GM18907 (cell line): ENCODE measurements at regions not wholly inside any gene's neighbourhood (a gene's known extent, or its start where the extent isn't known, plus 50 kb on each side); places are given as distances from the start of the nearest gene placed in this dataset.
"Not testable (repeated sequence)": the region's sequence is repeated elsewhere in the genome, so short reads cannot be mapped to it uniquely, and the experiment has no call there.

ENCODE experiments used
- ATAC-seq: cut with Tn5 transposase; IDR thresholded peaks from one replicate; pipeline ENCODE4 v1.9.1; 2021; ENCODE audit warnings: mild to moderate bottlenecking, moderate library complexity; ENCODE audit not compliant: unreplicated experiment

DNA sequence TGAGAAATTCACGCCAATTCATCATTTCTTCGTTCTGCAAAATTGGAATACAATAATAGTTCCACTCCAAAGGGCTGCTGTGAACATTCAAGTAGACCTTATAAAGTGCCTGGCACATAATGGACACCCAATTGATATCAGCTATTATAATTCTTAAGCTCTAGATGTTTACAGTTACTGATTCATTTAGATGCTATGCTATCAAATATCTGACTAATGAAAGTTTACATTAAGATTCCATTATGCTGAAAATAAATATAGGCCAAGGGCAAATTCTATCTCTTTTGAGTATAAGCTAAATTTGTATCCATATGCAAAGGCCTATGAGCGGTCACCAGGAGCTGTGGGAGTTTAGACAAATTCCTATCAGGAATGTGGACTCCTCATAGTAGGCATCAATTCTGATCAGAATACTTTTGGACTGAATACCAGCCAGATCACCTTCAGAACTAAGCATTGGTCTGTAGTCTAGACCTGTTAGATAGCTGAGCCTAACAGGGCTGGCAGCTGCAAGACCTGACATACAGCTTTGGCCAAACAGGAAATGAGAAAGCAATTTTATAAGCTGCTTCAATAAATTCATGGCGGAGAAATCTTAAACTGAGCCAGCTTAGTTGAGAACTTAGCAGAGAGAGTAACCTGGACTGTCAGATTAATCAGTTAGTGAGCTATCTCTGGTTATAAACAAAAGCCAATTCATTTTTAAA, 384.3 kb upstream of the ACTRT1 start:
- no peak for ATAC-seq

DNA sequence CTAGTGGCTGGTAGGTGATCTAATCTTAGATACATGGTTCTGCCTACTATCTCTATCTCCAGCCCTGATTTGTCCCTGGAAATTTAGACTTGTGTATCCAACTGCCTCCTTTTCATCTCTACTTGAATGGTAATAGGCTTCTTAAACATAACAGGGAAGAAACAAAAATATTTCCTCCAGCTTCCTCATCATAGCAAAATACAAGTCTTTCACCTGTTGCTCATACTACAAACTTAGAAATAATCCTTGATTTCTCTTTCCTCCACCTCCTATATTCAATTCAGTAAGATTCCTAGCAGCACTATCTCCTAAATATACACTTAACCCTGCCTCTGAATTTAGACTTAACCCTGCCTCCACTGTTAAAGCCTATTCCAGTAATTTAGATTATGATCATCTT, 373.3 kb upstream of the ACTRT1 start:
- no peak for ATAC-seq

DNA sequence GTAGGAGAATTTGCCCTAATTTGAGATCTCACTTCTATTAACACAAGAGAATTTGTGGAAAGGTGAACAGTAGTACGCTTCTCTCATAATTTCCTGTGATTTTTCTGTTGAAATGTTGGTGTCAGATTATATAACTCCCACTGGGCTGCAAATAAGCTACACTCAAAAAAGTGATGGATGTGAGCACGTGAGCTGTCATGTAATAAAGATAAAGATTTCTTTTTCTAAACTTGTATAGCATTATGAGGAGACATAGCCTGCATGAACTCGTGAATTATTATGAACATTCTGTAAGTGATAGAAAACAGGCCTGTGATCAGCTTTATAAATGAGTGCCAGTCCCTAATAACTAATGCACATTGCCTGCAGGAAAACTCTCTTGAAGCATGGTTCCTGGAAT, 356.6 kb upstream of the ACTRT1 start:
- no peak for ATAC-seq

DNA sequence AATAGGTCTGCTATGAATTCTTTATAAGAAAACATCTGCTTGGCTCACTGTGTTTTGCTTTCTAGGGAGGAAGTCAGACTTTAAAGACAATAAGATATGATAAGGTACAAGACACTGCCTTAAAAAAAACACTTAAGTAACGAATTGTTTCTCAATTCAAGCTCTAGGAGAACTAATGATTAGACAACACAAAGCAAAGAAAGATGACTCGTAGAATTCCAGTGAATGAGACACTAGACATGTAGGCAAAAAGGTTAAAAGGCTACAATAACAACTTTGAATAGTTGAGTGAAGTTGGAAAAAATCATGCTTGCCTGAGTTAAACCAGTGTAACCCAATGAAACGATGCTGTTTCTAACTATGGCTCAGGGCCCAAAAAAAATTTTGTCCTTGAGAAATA, 344.4 kb upstream of the ACTRT1 start:
- ATAC-seq: no peak

DNA sequence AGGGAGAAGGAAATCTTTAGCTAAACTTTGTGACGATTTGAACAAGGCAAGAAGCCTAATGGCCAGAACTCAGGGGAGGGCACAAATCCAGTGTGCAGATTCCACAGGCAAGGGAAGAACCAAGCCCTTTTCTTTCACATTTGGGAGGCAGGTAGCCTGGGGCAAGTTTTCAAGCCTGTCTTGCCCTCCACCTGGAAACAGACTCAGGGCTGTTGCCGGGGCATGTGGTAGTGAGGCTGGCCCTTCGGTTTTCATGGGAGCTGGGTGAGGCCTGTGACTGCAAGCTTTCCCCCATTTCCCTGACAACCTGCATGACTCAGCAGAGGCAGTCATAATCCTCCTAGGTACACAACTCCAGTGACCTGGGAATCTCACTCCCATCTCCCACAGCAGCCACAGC, 331.6 kb upstream of the ACTRT1 start:
- not testable (repeated sequence) for ATAC-seq

DNA sequence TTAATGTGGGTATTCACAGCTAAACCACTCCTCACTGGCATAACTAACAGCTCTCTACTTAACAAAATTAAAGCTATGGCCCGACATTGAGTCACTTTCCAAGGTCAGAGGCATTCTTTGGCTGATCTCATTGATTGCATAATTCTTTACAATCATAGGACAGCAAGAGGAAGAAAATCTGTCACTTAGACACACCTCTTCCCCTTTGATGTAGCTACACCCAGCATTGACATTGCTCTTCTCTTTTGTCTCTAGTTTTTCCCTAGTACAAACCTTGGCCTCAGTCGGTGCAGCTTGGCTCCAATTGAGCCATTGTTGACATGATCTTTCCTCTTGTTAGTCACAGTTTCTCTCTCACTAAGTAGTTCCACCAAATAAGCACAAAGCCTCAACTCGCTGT, 313.3 kb upstream of the ACTRT1 start:
- no peak for ATAC-seq

DNA sequence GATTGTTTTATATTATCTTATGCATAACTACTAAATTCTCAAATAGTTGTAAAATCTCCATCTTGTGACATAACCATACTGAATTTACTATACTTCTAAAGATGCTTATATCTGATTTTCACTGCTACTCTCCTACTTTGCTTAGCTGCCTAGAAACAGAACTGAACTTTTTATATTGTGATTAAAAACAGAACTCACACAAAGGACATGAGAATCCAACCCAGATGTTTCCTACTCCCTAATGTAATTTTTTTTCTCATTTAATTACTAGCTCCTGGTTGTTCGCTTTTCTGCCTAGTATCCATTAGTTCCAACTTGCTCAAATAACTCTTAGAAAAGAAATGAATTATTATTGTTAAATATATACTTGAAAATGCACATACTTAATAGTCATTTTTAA, 283.5 kb upstream of the ACTRT1 start:
- ATAC-seq: no peak

DNA sequence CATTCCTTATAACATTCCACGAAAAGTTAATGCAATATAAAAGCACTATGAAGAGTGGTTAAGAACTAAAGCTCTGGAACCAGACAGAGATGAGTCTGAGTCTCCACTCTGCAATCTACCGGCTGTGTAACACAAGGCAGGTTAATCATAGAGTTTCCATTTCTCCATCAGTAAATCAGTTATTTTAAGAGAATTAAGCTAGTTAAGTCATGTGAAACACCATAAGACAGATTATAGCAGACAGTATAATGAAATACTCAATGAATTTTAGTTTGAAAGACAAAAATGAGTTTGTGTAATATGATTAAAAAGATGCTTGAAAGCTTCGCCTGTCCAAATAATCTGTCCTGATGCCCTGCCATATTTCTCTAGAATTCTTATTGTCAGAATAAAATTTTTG, 282.6 kb upstream of the ACTRT1 start:
- no peak for ATAC-seq

DNA sequence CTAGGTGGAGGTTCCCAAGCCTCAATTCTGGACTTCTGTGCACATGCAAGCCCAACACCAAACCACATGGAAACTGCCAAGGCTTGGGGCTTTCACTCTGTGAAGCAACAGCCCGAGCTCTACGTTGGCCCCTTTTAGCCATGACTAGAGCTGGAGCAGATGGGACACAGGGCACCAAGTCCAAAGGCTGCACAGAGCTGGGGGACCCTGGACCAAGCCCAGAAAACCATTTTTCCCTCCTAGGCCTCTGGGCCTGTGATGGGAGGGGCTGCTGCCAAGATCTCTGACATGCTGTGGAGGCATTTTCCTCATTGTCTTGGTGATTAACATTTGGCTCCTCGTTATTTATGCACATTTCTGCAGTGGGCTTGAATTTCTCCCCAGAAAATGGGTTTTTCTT, 258.7 kb upstream of the ACTRT1 start:
- no peak for ATAC-seq

DNA sequence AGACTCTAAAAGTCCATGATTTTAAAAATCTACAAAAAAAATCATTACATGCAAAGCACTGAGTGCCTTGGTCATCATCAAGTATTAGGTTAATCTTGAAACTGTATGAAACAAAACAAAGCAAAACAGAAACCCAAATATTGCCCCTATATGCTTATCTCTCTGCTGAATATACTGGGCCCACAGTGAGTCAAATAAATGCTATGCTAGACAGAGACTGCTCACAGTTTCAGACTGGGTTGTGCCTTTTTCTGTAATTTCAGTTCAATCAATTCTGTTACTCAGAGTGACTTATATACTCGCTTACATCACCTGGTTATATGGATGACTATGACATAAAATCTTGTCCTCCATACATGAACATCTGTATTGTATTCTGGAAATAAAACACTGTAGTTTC, 257.1 kb upstream of the ACTRT1 start:
- ATAC-seq: no peak

DNA sequence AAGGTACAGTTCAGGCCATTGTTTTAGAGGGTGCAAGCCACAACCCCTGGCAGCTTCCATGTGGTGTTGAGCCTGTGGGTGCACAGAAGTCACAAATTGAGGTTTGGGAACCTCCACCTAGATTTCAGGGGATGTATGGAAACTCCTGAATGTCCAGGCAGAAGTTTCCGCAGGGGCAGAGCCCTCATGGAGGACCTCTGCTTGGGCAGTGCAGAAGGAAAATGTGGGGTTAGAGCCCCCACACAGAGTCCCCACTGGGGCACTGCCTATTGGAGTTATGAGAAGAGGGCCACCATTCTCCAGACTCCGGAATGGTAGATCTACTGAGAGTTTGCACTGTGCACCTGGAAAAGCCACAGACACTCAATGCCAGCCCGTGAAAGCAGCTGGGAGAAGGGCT, 242.0 kb upstream of the ACTRT1 start:
- ATAC-seq: no peak

DNA sequence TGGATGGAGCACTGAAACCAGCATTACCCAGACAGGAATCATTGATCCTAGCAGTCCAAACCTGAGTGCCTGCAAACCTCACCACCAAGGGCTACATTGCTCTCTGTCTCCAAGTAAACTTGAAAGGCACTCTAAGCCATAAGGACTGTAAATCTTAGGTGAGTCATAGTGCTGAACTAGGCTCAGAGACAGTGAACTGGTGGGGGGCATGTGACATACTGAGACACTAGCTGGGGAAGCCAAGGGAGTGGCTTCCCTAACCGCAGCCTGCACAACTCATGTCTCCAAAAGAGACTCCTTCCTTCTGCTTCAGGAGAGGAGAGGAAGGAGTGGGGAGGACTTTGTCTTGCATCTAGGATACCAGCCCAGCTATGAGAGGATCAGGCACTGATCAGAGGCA, 235.5 kb upstream of the ACTRT1 start:
- no peak for ATAC-seq

DNA sequence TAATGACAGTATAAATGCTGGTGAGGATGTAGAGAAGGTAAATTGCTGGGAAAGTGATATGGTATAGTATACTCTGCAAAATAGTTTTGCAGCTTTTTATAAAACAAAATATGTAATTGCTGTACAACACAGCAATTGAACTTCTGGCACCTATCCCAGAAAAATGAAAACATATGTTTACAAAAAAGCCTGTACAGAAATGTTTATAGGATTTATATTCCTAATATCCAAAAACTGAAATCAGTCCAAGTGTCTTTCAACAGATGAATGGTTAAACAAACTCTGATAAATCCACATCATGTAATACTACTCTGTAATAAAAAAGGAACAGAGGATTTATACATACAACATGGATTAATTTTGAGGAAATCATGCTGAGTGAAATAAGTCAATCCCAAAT, 198.4 kb upstream of the ACTRT1 start:
- no peak for ATAC-seq

DNA sequence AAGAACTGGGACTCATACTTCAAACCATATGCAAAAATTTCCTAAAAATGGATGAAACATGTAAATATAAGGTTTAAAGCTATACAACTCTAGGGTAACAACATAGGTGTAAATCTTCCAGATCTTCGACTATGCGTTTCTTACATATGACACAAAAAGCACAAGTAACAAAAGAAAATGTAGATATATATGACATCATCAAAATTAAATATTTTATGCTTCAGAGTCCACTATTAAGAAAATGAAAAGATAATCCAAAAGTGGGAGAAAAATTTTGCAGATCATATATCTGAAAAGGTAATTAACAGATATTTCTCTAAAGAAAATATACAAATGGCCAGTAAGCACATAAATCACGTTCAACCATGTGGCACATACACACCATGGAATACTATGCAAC, 164.2 kb upstream of the ACTRT1 start:
- no peak for ATAC-seq

DNA sequence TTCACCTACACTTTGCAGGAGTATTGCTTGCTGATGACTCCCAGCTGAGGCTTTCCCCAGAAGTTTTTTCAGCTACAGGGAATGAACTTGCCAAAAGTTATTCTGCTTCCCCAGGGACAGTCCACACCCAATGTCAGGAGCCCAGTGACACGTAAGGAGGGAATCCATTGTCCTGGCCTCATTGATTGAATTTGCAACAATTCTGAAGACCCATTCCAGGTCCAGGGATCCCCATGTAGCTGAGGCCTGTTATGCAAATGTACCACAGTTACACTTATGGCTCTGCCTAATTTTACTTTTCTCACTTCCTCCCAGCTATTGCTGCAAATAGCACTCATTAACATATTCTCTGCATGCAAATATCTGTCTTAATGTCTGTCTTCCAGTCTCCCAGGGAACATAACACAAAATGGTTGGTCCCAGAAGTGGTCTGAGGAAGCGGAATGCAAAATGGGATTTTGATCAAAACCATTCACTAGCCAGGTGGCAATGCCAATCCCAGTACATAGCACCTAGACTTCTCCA, 113.7 kb upstream of the ACTRT1 start:
- no peak for ATAC-seq

DNA sequence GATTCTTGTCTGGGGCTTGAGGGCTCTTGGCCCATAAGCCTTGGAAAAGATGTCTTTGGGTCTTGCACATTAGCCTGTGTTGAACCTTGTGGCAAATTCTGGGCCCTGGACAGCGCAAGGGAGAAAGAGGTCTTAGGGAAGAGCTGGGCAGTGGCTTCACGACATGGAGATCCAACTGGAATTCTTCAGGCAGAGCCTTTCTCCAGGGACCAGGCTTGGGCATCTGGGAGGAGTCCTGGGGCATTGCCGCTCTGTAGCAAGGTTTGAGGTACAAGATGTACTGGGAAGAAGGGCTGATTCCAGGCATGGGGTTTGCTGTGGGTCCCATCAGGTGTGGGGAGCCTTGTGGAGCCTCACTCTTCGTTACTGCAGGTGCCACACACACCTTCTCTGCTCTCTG, 104.0 kb upstream of the ACTRT1 start:
- ATAC-seq: no peak

DNA sequence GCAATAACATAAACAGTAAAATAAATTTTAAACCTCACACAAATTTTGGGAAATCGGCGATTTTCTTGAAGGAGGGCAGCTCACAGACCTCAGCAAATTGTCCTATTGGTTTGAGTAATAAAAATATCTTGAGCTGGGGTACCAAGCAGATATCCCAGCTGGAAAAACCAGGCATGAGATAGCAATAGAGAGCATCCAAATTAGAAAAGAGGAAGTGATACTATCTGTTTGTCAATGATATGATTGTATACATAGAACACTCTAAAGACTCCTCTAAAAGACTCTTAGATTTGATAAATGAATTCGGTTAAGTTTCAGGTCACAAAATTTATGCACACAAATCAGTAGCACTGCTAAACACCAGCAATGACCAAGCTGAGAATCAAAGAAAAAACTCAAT, 90.5 kb upstream of the ACTRT1 start:
- no peak for ATAC-seq

DNA sequence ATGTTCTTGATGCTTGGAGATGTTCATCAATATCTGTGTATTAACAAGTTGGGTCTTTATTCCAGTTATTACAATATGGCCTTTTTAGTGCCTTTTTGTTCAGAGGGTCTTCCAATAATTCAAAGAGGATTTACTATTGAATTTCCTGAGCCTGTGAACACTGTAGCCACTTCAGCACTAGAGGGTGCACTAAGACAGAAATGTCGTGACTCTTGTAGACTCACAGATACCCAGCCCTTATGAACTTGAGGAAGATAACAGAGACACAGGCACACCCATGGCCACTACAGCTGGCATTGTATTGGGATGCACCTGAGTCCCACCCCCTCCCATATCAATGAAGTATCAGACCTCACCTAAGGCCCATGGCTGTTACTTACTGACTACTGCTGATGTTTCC, 54.4 kb upstream of the ACTRT1 start:
- no peak for ATAC-seq

DNA sequence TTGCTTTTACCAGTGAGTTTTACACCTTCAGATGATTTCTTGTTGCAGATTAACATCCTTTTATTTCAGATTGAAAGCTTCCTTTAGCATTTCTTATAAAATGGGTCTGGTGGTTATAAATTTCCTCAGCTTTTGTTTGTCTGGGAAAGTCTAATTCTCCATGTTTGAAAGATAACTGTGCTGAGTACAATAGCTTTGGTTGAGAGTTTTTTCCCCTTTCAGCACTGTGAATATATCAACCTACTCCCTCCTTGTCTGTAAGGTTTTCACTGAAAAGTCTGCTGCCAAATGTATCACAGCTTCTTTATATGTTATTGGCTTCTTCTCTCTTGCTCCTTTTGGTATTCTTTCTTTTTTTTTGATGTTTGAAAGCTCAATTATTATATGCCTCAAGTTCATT, 53.5 kb upstream of the ACTRT1 start:
- ATAC-seq: no peak
